ENCODE measurements at regions not wholly inside any gene's neighbourhood (a gene's known extent, or its start where the extent isn't known, plus 50 kb on each side); places are given as distances from the start of the nearest gene placed in this dataset.

GRCh38 chr13:70357031-70357430 is 248.8 kb upstream of the KLHL1 start:
- H3K4me3 ChIP-seq (ENCODE audit: low read depth, low read length), result no peak overlapping the region
- DNase-seq (ENCODE audit: low read depth), result no peak
- TF ChIP-seq CTCF (IDR thresholded peaks at IDR 0.05; ENCODE audit: control insufficient read depth, extremely low read depth, insufficient read depth), result no peak

DNA sequence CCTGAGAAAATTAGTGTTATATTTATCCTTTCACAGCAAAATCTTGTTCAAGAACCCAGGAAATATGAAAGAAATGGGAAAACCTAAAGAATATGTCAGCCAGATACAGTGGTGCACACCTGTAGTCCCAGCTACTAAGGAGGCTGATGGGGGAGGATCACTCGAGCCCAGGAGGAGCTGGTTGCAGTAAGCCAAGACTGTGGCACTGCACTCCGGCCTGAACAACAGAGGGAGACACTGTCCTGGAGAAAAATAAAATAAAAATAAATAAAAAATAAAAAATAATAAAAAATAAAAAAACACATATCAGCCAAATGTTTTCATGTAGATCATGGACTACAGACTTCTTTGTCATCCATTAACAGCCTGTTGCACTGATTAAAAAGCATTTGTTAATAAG is 244.8 kb upstream of the KLHL1 start:
- no peak overlapping the region for H3K4me3 ChIP-seq (ENCODE audit: low read depth, low read length)
- no peak for TF ChIP-seq CTCF (IDR thresholded peaks at IDR 0.05; ENCODE audit: control insufficient read depth, extremely low read depth, insufficient read depth)
- DNase-seq (ENCODE audit: low read depth), result no peak

- no peak for TF ChIP-seq CTCF (IDR thresholded peaks at IDR 0.05; ENCODE audit: control insufficient read depth, extremely low read depth, insufficient read depth)
- no peak for DNase-seq (ENCODE audit: low read depth)
- no peak overlapping the region for H3K4me3 ChIP-seq (ENCODE audit: low read depth, low read length)
Measured at GRCh38 chr13:70347947-70348620, 239.8 kb upstream of the KLHL1 start.

GRCh38 chr13:70339738-70340137 is 231.5 kb upstream of the KLHL1 start:
- DNase-seq (ENCODE audit: low read depth), result no peak
- no peak for TF ChIP-seq CTCF (IDR thresholded peaks at IDR 0.05; ENCODE audit: control insufficient read depth, extremely low read depth, insufficient read depth)
- H3K4me3 ChIP-seq (ENCODE audit: low read depth, low read length), result no peak overlapping the region

DNA sequence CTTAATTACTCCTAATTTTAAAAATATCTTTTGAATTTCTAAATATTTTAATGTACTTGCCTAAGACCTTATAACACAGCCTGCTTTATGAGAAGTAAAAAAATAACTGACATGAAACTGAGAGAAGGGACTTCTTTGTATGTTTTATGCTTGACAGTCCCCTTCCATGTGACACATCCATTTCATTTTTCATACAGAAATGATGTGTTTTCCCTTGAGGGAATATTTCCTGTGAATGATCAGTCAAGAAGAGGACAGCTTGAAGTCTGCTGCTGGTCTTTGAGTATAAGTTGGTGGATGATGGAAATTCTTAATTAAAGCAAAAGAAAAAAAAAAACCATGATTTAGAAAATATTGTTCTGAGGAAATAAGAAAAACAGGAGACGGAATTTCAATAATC is 230.4 kb upstream of the KLHL1 start:
- H3K4me3 ChIP-seq (ENCODE audit: low read depth, low read length), result no peak overlapping the region
- TF ChIP-seq CTCF (IDR thresholded peaks at IDR 0.05; ENCODE audit: control insufficient read depth, extremely low read depth, insufficient read depth), result no peak
- DNase-seq (ENCODE audit: low read depth), result no peak

GRCh38 chr13:70336866-70337265 is 228.6 kb upstream of the KLHL1 start:
- no peak for DNase-seq (ENCODE audit: low read depth)
- no peak overlapping the region for H3K4me3 ChIP-seq (ENCODE audit: low read depth, low read length)
- TF ChIP-seq CTCF (IDR thresholded peaks at IDR 0.05; ENCODE audit: control insufficient read depth, extremely low read depth, insufficient read depth), result no peak

DNA sequence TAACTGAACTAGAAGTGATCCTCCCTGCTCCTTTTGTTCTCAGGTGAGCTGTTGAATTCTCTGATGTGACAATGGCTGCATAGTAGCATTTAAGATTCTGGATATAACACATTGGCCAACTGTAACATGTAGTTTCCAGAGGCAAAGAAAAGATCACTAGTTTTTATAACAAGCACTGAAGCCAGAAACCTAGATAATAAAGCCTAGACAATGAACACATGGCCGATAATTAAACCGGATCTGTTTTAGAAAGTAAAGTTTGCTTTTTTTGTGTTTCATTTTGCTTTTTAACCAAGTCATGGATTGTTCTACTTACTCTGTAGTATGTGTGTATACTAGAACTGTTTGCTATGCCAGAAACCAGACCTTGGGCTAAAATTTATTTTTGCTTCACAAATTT is 225.5 kb upstream of the KLHL1 start:
- no peak for DNase-seq (ENCODE audit: low read depth)
- no peak for TF ChIP-seq CTCF (IDR thresholded peaks at IDR 0.05; ENCODE audit: control insufficient read depth, extremely low read depth, insufficient read depth)
- H3K4me3 ChIP-seq (ENCODE audit: low read depth, low read length), result no peak overlapping the region

Data from LNCaP clone FGC (cell line).